SK-N-SH (cell line): ENCODE measurements at regions not wholly inside any gene's neighbourhood (a gene's known extent, or its start where the extent isn't known, plus 50 kb on each side); places are given as distances from the start of the nearest gene placed in this dataset.
A peak's percentile ranks its signal among the peaks of the same experiment; 100 is the strongest.

Experiments
- CTCF ChIA-PET: fragments of 300-600, 350-600 bp; formaldehyde crosslinking; extraction: SDS; loops from one replicate; lab custom pipeline; 2021; lab: Yijun Ruan, JAX
- POLR2A ChIA-PET: fragments of 350-600 bp; sonication (Branson Sonifier 250); formaldehyde crosslinking; extraction: SDS; loops from one replicate; lab custom pipeline; 2020; ENCODE audit warnings: antibody characterized with exemption, inconsistent platforms; lab: Yijun Ruan, JAX
- DNase-seq: peaks from one replicate; pipeline ENCODE4 v3.0.0; 2012
- H2AFZ ChIP-seq: fragments of 200-600 bp; sonication (generic); 2 replicates; pipeline ENCODE4 v1.8.1; 2016; ENCODE audit warnings: antibody characterized with exemption, mild to moderate bottlenecking, low read depth
- H3F3A ChIP-seq: fragments of 200-600 bp; sonication (generic); replicated peaks from 2 replicates; pipeline ENCODE3; 2016; ENCODE audit warnings: antibody characterized with exemption, mild to moderate bottlenecking; ENCODE audit not compliant: insufficient read depth
- H3K27ac ChIP-seq, 2 experiments: fragments of 200-500 bp in 1 of 2; fragments of 200-600 bp in 1 of 2; sonication (Bioruptor generic) in 1 of 2; sonication (generic), shearing (Covaris generic) in 1 of 2; 2 replicates each; pipeline versions ENCODE4 v1.5.1 to v1.6.1; 2014 to 2016; ENCODE audit warnings: low read depth in 2 of 2, inconsistent platforms in 1 of 2, low read length in 1 of 2, mild to moderate bottlenecking in 1 of 2, mixed read lengths in 1 of 2
- H3K27me3 ChIP-seq: fragments of 200-600 bp; sonication (generic), shearing (Covaris generic); 2 replicates; pipeline ENCODE4 v1.6.1; 2016; ENCODE audit warnings: mixed run types; ENCODE audit not compliant: insufficient read depth
- H3K36me3 ChIP-seq, 2 experiments: fragments of 200-500 bp in 1 of 2; fragments of 200-600 bp in 1 of 2; sonication (Bioruptor generic) in 1 of 2; sonication (generic) in 1 of 2; replicated peaks in 1 of 2; 2 replicates each; pipeline versions ENCODE3 to v1.5.1; 2014 to 2016; ENCODE audit warnings: low read length in 1 of 2, mild to moderate bottlenecking in 1 of 2; ENCODE audit not compliant: insufficient read depth in 2 of 2, control insufficient read depth in 1 of 2
- H3K4me1 ChIP-seq, 2 experiments: fragments of 200-500 bp in 1 of 2; fragments of 200-600 bp in 1 of 2; sonication (Bioruptor generic) in 1 of 2; sonication (generic), shearing (Covaris generic) in 1 of 2; 2 replicates each; pipeline versions ENCODE4 v1.5.1 to v1.6.1; 2014 to 2016; ENCODE audit warnings: low read depth in 1 of 2, low read length in 1 of 2, mixed run types in 1 of 2; ENCODE audit not compliant: insufficient read depth in 2 of 2, control insufficient read depth in 1 of 2
- H3K4me2 ChIP-seq: fragments of 200-600 bp; sonication (generic), shearing (Covaris generic); 2 replicates; pipeline ENCODE4 v1.6.1; 2017; ENCODE audit warnings: mixed run types
- H3K4me3 ChIP-seq, 2 experiments: fragments of 200-500 bp in 1 of 2; fragments of 200-600 bp in 1 of 2; sonication (Bioruptor generic) in 1 of 2; sonication (generic), shearing (Covaris generic) in 1 of 2; 2 replicates each; pipeline versions ENCODE4 v1.5.1 to v1.8.1; 2014 to 2016; ENCODE audit warnings: low read depth in 2 of 2, inconsistent platforms in 1 of 2, low read length in 1 of 2, mild to moderate bottlenecking in 1 of 2, mixed read lengths in 1 of 2, moderate library complexity in 1 of 2
- H3K79me2 ChIP-seq: fragments of 200-600 bp; sonication (generic); 2 replicates; pipeline ENCODE4 v1.8.1; 2017; ENCODE audit warnings: mild to moderate bottlenecking; ENCODE audit not compliant: insufficient read depth
- H3K9ac ChIP-seq: fragments of 200-600 bp; sonication (generic); 2 replicates; pipeline ENCODE4 v1.6.1; 2017; ENCODE audit warnings: mixed run types
- H3K9me2 ChIP-seq: fragments of 200-600 bp; sonication (generic); 2 replicates; pipeline ENCODE4 v1.6.1; 2017; ENCODE audit warnings: mixed run types
- H3K9me3 ChIP-seq: fragments of 200-600 bp; sonication (generic); 2 replicates; pipeline ENCODE4 v1.6.1; 2017; ENCODE audit warnings: mixed run types, mild to moderate bottlenecking, moderate library complexity
- H4K20me1 ChIP-seq: fragments of 200-600 bp; sonication (generic); 2 replicates; pipeline ENCODE4 v1.6.1; 2017; ENCODE audit warnings: mild to moderate bottlenecking, mixed run types; ENCODE audit not compliant: insufficient read depth
- CHD2 ChIP-seq: fragments of 150-350 bp; IDR thresholded peaks from 2 replicates; pipeline ENCODE4 v1.6.1; 2018; ENCODE audit warnings: low read length; ENCODE audit not compliant: partially characterized antibody
- CTCF ChIP-seq: fragments of 200-600 bp; sonication (generic); IDR thresholded peaks from 2 replicates; pipeline ENCODE4 v1.6.1; 2017; ENCODE audit warnings: antibody characterized with exemption, mild to moderate bottlenecking, moderate library complexity
- ELF1 ChIP-seq: IDR thresholded peaks from 2 replicates; pipeline ENCODE4 v1.4.0; 2012
- EP300 ChIP-seq, 2 experiments: IDR thresholded peaks; 2 replicates each; pipeline versions ENCODE4 v1.4.0 to v1.6.1; 2012; ENCODE audit warnings: borderline replicate concordance in 1 of 2, low read depth in 1 of 2, low read length in 1 of 2
- EZH2phosphoT487 ChIP-seq: fragments of 200-600 bp; sonication (generic); IDR thresholded peaks from 2 replicates; pipeline ENCODE4 v1.6.1; 2017; ENCODE audit warnings: low read depth, mixed run types, mild to moderate bottlenecking, antibody characterized with exemption, moderate library complexity, borderline replicate concordance
- FOSL2 ChIP-seq: IDR thresholded peaks from 2 replicates; pipeline ENCODE4 v1.4.0; 2012; ENCODE audit warnings: low read depth, mild to moderate bottlenecking, moderate library complexity, borderline replicate concordance
- GABPA ChIP-seq: IDR thresholded peaks from 2 replicates; pipeline ENCODE4 v1.4.0; 2012; ENCODE audit warnings: low read depth, mild to moderate bottlenecking
- JUND ChIP-seq: IDR thresholded peaks from 2 replicates; pipeline ENCODE4 v1.4.0; 2012
- MXI1 ChIP-seq: IDR thresholded peaks from 2 replicates; pipeline ENCODE4 v1.6.1; 2012; ENCODE audit warnings: mild to moderate bottlenecking, low read depth, low read length, improper control_type of control experiment
- NFIC ChIP-seq: IDR thresholded peaks from 2 replicates; pipeline ENCODE4 v1.4.0; 2012; ENCODE audit warnings: borderline replicate concordance
- NRF1 ChIP-seq: IDR thresholded peaks from 2 replicates; pipeline ENCODE4 v1.6.1; 2012; ENCODE audit warnings: low read depth, mild to moderate bottlenecking, low read length
- RCOR1 ChIP-seq: fragments of 150-350 bp; IDR thresholded peaks from 2 replicates; pipeline ENCODE4 v1.6.1; 2017; ENCODE audit warnings: antibody characterized with exemption, low read length
- REST ChIP-seq: IDR thresholded peaks from 2 replicates; pipeline ENCODE4 v1.6.1; 2012; ENCODE audit warnings: mild to moderate bottlenecking, low read depth, low read length, moderate library complexity
- RFX5 ChIP-seq: IDR thresholded peaks from 2 replicates; pipeline ENCODE4 v1.6.1; 2012; ENCODE audit warnings: mild to moderate bottlenecking, improper control_type of control experiment, low read length
- SIN3A ChIP-seq: IDR thresholded peaks from 2 replicates; pipeline ENCODE4 v1.6.1; 2012; ENCODE audit warnings: low read depth, mild to moderate bottlenecking, low read length, moderate library complexity, borderline replicate concordance
- SMC3 ChIP-seq: IDR thresholded peaks from 2 replicates; pipeline ENCODE4 v1.6.1; 2012; ENCODE audit warnings: low read depth, low read length, improper control_type of control experiment
- TCF12 ChIP-seq: IDR thresholded peaks from 2 replicates; pipeline ENCODE4 v1.4.0; 2012
- TEAD4 ChIP-seq: IDR thresholded peaks from 2 replicates; pipeline ENCODE4 v1.4.0; 2012; ENCODE audit warnings: mild to moderate bottlenecking, borderline replicate concordance; ENCODE audit not compliant: insufficient read depth
- USF2 ChIP-seq: fragments of 150-350 bp; IDR thresholded peaks from 2 replicates; pipeline ENCODE4 v1.6.1; 2017; ENCODE audit warnings: antibody characterized with exemption, low read length, low read depth, borderline replicate concordance
- YY1 ChIP-seq: IDR thresholded peaks from 2 replicates; pipeline ENCODE4 v1.4.0; 2012; ENCODE audit warnings: low read depth, mild to moderate bottlenecking
- WGBS: methylation state at CpG from one replicate; pipeline ENCODE4 v1.1.6; 2017; ENCODE audit warnings: low lambda C conversion rate; 5-methylcytosine and 5-hydroxymethylcytosine counted together

- Histone ChIP-seq H3F3A (no peaks in the 10 kb centered on the region), H3K9me3 (no peaks in the 10 kb centered on the region), H3K79me2 (no peaks in the 10 kb centered on the region), H3K36me3 (no peaks in the 10 kb centered on the region), H3K9me2 (no peaks in the 10 kb centered on the region), H2AFZ (no peak overlapping the region), H4K20me1 (no peaks in the 10 kb centered on the region), H3K27me3 (no peaks in the 10 kb centered on the region), H3K4me2 (no peak overlapping the region), H3K27ac (no peak overlapping the region), H3K4me3 (no peak overlapping the region), H3K4me1 (peaks cover 0 to 34% of the 10 kb centered on the region in 2 experiments; a peak in 1 of 4 replicates), H3K9ac (no peak overlapping the region)
- CTCF ChIA-PET, result no interaction called here
- TF ChIP-seq JUND (no peak), CTCF (no peak), MXI1 (no peak), NRF1 (no peak), TCF12 (no peak), SMC3 (no peak), YY1 (no peak), FOSL2 (no peak), REST (no peak), CHD2 (no peak), EP300 (IDR thresholded peaks at IDR 0.05; ENCODE audit: borderline replicate concordance in 1 of 2, low read depth in 1 of 2, low read length in 1 of 2) (no peak), EZH2phosphoT487 (no peak), TEAD4 (no peak), RCOR1 (no peak), RFX5 (no peak), GABPA (no peak), NFIC (no peak), SIN3A (no peak), ELF1 (no peak), USF2 (no peak)
- peak; percentile 10 for DNase-seq
- 71% methylated on average over 15 of the region's 17 CpGs for WGBS
- POLR2A ChIA-PET, result no interaction called here
Observed at GRCh38 chr15:31275331-31276262, 51.0 kb upstream of the KLF13 start.
